ENCODE measurements at regions not wholly inside any gene's neighbourhood (a gene's known extent, or its start where the extent isn't known, plus 50 kb on each side); places are given as distances from the start of the nearest gene placed in this dataset.
"Not testable (repeated sequence)": the region's sequence is repeated elsewhere in the genome, so short reads cannot be mapped to it uniquely, and the experiment has no call there.

DNA sequence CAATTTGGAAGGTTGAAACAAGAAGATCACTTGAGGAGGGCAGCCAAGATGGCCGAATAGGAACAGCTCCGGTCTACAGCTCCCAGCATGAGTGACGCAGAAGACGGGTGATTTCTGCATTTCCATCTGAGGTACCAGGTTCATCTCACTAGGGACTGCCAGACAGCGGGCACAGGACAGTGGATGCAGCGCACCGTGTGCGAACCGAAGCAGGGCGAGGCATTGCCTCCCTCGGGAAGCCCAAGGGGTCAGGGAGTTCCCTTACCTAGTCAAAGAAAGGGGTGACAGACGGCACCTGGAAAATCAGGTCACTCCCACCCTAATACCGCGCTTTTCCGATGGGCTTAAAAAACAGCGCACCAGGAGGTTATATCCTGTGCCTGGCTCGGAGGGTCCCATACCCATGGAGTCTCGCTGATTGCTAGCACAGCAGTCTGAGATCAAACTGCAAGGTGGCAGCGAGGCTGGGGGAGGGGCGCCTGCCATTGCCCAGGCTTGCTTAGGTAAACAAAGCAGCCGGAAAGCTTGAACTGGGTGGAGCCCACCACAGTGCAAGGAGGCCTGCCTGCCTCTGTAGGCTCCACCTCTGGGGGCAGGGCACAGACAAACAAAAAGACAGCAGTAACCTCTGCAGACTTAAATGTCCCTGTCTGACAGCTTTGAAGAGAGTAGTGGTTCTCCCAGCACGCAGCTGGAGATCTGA is 430.4 kb upstream of the RGMB start:
- not testable (repeated sequence) for TF ChIP-seq POLR2A (IDR thresholded peaks at IDR 0.05; ENCODE audit: low read depth, low read length); MAFK (IDR thresholded peaks at IDR 0.05; ENCODE audit: low read depth, low read length); CTCF (conservative IDR thresholded peaks at IDR 0.05; ENCODE audit: low read depth, low read length); RFX5 (IDR thresholded peaks at IDR 0.05; ENCODE audit: low read depth, low read length)
